Thoracic aorta (tissue), 2 donors: ENCODE measurements at regions not wholly inside any gene's neighbourhood (a gene's known extent, or its start where the extent isn't known, plus 50 kb on each side); places are given as distances from the start of the nearest gene placed in this dataset.

Experiments used
- ATAC-seq: fragments of 150-250 bp; one replicate; pipeline ENCODE4 v1.8.0; 2017; ENCODE audit warnings: low read depth; ENCODE audit not compliant: insufficient number of reproducible peaks, low FRiP score
- DNase-seq: peaks from one replicate; pipeline ENCODE4 v3.0.0-alpha.2; 2020; ENCODE audit warnings: low spot score
- H3K27ac ChIP-seq, 2 donors: fragments of 200-600 bp; sonication (generic); 1 replicate in 1 of 2; 2 replicates in 1 of 2; pipeline ENCODE4 v1.5.1; 2016; ENCODE audit warnings: mild to moderate bottlenecking in 2 of 2, moderate library complexity in 2 of 2
- H3K27me3 ChIP-seq: fragments of 200-600 bp; sonication (generic); replicated peaks from 2 replicates; pipeline ENCODE4 v1.6.0; 2016; ENCODE audit warnings: mild to moderate bottlenecking; ENCODE audit not compliant: insufficient read depth
- H3K36me3 ChIP-seq: fragments of 200-600 bp; sonication (generic); one replicate; pipeline ENCODE4 v1.5.1; 2016
- H3K4me1 ChIP-seq, 2 donors: fragments of 200-600 bp; sonication (generic); 1 replicate in 1 of 2; 2 replicates in 1 of 2; pipeline versions ENCODE4 v1.5.1 to v1.6.0; 2016; ENCODE audit warnings: low read depth in 2 of 2, mild to moderate bottlenecking in 1 of 2; ENCODE audit not compliant: control insufficient read depth in 1 of 2
- H3K4me3 ChIP-seq: fragments of 200-600 bp; sonication (generic); 2 replicates; pipeline ENCODE4 v1.5.1; 2016; ENCODE audit warnings: mild to moderate bottlenecking
- H3K9me3 ChIP-seq: fragments of 200-600 bp; sonication (generic); 2 replicates; pipeline ENCODE4 v1.5.1; 2016
- CTCF ChIP-seq: fragments of 200-600 bp; sonication (generic); IDR thresholded peaks from one replicate; pipeline ENCODE4 v1.5.1; 2019; ENCODE audit warnings: antibody characterized with exemption

- Histone ChIP-seq H3K27me3 (no peaks in the 10 kb centered on the region), H3K4me1 (no peaks in the 10 kb centered on the region), H3K36me3 (no peaks in the 10 kb centered on the region), H3K9me3 (no peaks in the 10 kb centered on the region), H3K27ac (no peak overlapping the region), H3K4me3 (no peak overlapping the region)
- no peak for TF ChIP-seq CTCF
- DNase-seq: no peak
- no peak for ATAC-seq
Measured at GRCh38 chr2:138931284-138932256, 151.4 kb upstream of the NXPH2 start.

DNA sequence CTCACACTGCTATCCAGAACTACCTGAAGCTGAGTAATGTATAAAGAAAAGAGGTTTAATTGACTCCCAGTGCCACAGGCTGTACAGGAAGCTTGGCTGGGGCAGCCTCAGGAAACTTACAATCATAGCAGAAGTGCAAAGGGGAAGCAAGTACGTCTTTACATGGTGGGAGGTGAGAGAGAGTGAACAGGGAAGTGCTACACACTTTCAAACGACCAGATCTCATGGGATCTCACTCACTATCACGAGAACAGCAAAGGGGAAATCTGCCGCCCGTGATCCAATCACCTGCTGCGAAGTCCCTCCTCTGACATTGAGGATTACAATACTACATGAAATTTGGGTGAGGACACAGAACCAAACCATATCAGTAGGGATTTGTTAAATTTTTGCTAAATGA lies 150.4 kb upstream of the NXPH2 start:
- TF ChIP-seq CTCF: no peak
- no peak overlapping the region for H3K27ac ChIP-seq
- no peaks in the 10 kb centered on the region for H3K27me3 ChIP-seq
- H3K36me3 ChIP-seq: no peaks in the 10 kb centered on the region
- H3K9me3 ChIP-seq: no peaks in the 10 kb centered on the region
- H3K4me1 ChIP-seq: no peaks in the 10 kb centered on the region
- DNase-seq (no peak), ATAC-seq (no peak)
- H3K4me3 ChIP-seq: no peak overlapping the region

GRCh38 chr2:138928374-138929021 lies 148.3 kb upstream of the NXPH2 start:
- Histone ChIP-seq H3K27me3 (no peaks in the 10 kb centered on the region), H3K9me3 (no peaks in the 10 kb centered on the region), H3K27ac (no peak overlapping the region), H3K4me3 (no peak overlapping the region), H3K36me3 (no peaks in the 10 kb centered on the region), H3K4me1 (no peaks in the 10 kb centered on the region)
- DNase-seq: no peak
- ATAC-seq: no peak
- TF ChIP-seq CTCF: no peak

GRCh38 chr2:138922973-138923563 lies 142.9 kb upstream of the NXPH2 start:
- Histone ChIP-seq H3K27me3 (no peaks in the 10 kb centered on the region), H3K36me3 (no peaks in the 10 kb centered on the region), H3K27ac (no peak overlapping the region), H3K9me3 (no peaks in the 10 kb centered on the region), H3K4me1 (no peaks in the 10 kb centered on the region), H3K4me3 (no peak overlapping the region)
- no peak for ATAC-seq
- no peak for TF ChIP-seq CTCF
- DNase-seq: no peak

DNA sequence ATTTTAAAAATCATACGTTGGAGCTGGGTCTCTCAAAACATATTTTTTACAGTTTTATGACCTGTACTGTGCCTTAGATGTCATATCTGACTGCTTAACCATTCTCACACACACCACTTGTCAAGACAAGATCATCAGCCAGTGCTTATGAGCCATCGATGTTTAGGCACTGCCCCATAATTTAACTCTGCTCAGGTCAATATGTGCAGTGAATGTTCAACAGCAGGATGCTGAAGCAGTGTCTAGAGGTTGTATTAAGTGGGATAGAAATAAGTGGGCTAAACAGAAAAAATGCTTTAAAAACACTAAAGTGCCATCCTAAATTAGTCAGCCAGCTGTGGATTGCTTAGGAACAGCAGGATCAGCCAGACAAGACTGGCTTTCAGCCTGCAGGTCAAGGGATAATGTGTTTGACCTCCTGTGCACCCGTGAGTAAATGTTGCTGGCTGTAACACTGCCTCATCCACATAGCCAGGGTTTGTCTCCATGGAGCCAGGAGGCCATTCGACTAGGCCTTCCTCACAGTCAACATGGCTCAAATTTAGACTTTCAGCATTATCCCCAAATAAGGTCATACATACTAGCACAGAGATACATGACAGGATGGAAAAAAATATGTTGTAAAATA lies 139.0 kb upstream of the NXPH2 start:
- H3K36me3 ChIP-seq: no peaks in the 10 kb centered on the region
- ATAC-seq (no peak), DNase-seq (no peak)
- no peak for TF ChIP-seq CTCF
- no peak overlapping the region for H3K27ac ChIP-seq
- no peaks in the 10 kb centered on the region for H3K9me3 ChIP-seq
- H3K4me1 ChIP-seq: no peaks in the 10 kb centered on the region
- H3K4me3 ChIP-seq: no peak overlapping the region
- H3K27me3 ChIP-seq: no peaks in the 10 kb centered on the region
